MG63 (cell line): ENCODE measurements at regions not wholly inside any gene's neighbourhood (a gene's known extent, or its start where the extent isn't known, plus 50 kb on each side); places are given as distances from the start of the nearest gene placed in this dataset.

Source experiments
- DNase-seq: peaks from one replicate; pipeline ENCODE4 v3.0.0-alpha.2; 2020
- H3K27me3 ChIP-seq: fragments of 250-450 bp; sonication (Bioruptor Pico); 2 replicates; pipeline ENCODE4 v1.5.1; 2020; ENCODE audit warnings: mild to moderate bottlenecking, moderate library complexity
- H3K36me3 ChIP-seq: fragments of 250-450 bp; sonication (Bioruptor Pico); 2 replicates; pipeline ENCODE4 v1.5.1; 2020; ENCODE audit warnings: mild to moderate bottlenecking, moderate library complexity
- H3K4me3 ChIP-seq: fragments of 250-450 bp; sonication (Bioruptor Pico); 2 replicates; pipeline ENCODE4 v1.5.1; 2020; ENCODE audit warnings: mild to moderate bottlenecking, moderate library complexity
- H3K9me3 ChIP-seq: fragments of 250-450 bp; sonication (Bioruptor Pico); 2 replicates; pipeline ENCODE4 v1.5.1; 2020; ENCODE audit warnings: mild to moderate bottlenecking, moderate library complexity

DNA sequence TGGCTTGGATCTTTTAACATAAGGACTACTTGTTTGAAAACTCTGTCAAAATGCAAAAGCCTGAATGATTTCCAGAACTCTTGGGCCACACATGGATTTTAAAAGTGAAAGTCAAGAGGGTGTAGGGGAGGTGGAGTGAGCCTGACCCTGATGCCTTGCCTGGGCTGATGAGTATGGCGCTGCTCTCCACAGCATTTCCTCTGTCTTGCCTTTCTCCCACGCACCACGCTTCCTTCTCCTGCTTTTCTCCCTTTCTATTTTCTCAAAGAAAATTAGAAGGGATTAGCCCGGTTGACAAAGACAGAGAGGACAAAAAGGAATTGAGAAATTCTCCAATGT, 207.0 kb upstream of the CCDC68 start:
- H3K9me3 ChIP-seq = no peaks in the 10 kb centered on the region
- no peak overlapping the region for H3K4me3 ChIP-seq
- no peak for DNase-seq
- no peaks in the 10 kb centered on the region for H3K27me3 ChIP-seq
- H3K36me3 ChIP-seq = no peaks in the 10 kb centered on the region

GRCh38 chr18:55163550-55163949, 204.3 kb upstream of the CCDC68 start:
- Histone ChIP-seq H3K27me3 (no peaks in the 10 kb centered on the region), H3K36me3 (no peaks in the 10 kb centered on the region), H3K9me3 (no peaks in the 10 kb centered on the region), H3K4me3 (no peak overlapping the region)
- DNase-seq = no peak

DNA sequence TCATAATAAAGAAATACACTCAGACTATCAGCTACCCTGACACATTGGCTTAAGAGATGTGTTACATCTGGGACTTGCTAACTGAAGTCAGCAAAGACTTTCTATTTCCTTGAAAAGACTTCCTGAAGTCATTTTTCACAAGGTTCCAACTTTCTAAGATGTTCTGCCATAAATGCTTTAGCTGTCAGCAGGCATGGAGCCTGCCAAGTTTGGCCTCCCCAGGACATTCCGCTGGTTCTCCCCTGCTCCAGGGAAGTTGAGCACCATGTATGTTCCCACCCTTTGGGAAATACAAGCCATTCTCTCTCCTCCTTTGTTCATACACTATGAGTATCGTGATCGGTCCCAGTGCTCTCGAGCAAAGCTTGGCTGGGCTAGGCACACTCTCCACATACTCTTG, 202.7 kb upstream of the CCDC68 start:
- H3K4me3 ChIP-seq = no peak overlapping the region
- H3K9me3 ChIP-seq = no peaks in the 10 kb centered on the region
- no peaks in the 10 kb centered on the region for H3K36me3 ChIP-seq
- H3K27me3 ChIP-seq = no peaks in the 10 kb centered on the region
- DNase-seq = no peak

DNA sequence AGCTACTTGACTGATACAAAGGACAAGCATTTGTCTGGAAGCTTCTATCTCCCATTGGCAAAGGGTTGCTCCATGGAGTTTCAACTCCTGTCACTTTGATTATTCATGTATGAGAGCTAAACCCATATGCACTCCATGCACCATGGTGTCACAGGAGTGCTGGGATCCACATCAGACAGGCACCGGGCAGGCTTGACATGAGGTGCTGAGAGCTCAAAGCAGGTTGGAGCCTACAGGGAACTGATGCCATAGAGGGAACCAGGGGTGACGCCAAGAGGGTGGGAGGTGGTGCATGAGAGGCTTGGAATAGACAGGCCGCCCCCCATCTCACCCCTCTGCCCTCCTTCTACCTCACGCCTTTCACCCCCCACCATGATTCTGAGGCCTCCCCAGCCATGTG, 199.8 kb upstream of the CCDC68 start:
- Histone ChIP-seq H3K27me3 (no peaks in the 10 kb centered on the region), H3K4me3 (no peak overlapping the region), H3K9me3 (no peaks in the 10 kb centered on the region), H3K36me3 (no peaks in the 10 kb centered on the region)
- DNase-seq = no peak

DNA sequence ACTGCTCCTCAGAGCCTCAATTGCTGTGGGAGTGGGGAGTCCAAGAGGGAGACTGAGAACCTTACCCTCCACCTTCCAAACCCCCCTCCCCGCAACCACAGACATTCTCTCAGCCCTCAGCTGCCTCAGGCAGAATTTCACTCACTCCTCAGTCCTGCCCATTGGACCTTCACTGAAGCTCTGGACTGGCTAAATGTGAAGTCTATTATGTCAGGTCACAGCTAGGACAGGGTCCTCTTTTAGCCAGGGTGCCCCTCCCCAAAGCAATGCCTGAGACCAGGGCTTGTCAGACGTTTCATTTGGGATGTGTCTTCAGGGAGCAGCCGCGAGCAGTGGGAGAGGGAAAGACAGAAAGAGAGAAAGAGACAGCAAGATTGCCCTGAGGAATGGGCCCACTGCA, 199.3 kb upstream of the CCDC68 start:
- DNase-seq = no peak
- Histone ChIP-seq H3K27me3 (no peaks in the 10 kb centered on the region), H3K4me3 (no peak overlapping the region), H3K36me3 (no peaks in the 10 kb centered on the region), H3K9me3 (no peaks in the 10 kb centered on the region)

DNA sequence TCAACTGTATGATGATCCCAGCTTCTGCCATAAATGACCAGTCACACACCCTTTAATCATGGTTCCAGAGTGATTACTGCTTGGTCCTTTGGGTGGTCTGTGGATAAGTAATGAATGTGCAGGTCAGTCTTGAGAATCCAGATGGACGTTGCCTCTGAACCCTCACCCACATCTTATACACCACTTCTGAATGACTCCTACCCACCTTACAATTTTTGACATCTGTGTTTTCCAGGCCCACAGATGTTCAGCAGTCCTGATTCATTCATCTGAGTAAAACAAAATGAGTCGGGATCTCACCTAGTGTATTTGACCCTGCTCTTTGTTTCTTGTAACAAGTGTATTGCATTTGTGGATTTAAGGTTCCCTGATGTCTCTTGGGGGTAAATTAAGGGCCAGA, 194.1 kb upstream of the CCDC68 start:
- Histone ChIP-seq H3K9me3 (no peaks in the 10 kb centered on the region), H3K36me3 (no peaks in the 10 kb centered on the region), H3K27me3 (no peaks in the 10 kb centered on the region), H3K4me3 (no peak overlapping the region)
- DNase-seq = no peak

GRCh38 chr18:55152801-55153200, 193.5 kb upstream of the CCDC68 start:
- Histone ChIP-seq H3K9me3 (no peaks in the 10 kb centered on the region), H3K4me3 (no peak overlapping the region), H3K27me3 (no peaks in the 10 kb centered on the region), H3K36me3 (no peaks in the 10 kb centered on the region)
- DNase-seq = no peak

DNA sequence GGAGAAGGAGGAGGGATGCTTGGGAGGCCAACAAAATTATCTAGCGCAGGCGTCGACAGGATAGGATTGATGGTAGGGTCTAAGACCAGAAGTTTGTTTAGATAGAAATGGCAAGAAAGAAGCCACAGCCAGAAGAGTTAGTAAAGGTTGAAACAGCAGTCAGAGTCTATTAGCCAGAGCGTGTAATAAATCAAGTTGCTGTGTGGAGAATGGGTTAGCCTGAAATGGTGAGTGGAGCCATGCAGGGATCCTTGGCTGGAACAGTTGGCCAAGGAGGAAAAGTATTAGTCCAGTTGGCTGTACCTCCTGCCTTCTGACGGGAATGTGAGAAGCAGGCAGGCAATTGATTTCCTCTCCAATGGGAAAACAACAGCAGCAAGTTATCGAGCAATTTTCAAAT, 190.7 kb upstream of the CCDC68 start:
- H3K36me3 ChIP-seq = no peaks in the 10 kb centered on the region
- no peak overlapping the region for H3K4me3 ChIP-seq
- no peaks in the 10 kb centered on the region for H3K9me3 ChIP-seq
- H3K27me3 ChIP-seq = no peaks in the 10 kb centered on the region
- no peak for DNase-seq

DNA sequence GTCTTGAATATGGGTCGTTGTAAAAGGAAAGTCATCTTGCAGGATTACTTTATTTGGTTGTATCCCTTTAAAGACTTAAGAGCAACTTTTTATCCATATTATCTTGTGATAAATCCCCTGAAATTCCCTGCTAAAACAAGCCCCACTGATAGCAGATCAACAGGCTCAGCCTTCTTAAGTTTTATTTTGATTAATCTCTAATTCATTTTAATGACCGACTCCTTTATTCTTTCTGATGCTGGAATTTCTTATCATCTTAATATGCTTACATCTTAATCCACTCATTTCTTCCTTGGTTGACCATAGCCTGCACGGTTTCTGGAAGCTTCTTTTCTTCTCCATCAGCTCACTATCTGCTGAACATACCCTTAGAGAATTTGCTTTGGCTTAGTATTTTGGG, 188.5 kb upstream of the CCDC68 start:
- Histone ChIP-seq H3K4me3 (no peak overlapping the region), H3K9me3 (no peaks in the 10 kb centered on the region), H3K27me3 (no peaks in the 10 kb centered on the region), H3K36me3 (no peaks in the 10 kb centered on the region)
- no peak for DNase-seq

- H3K9me3 ChIP-seq = no peaks in the 10 kb centered on the region
Measured at GRCh38 chr18:55144193-55144930, 185.1 kb upstream of the CCDC68 start.

DNA sequence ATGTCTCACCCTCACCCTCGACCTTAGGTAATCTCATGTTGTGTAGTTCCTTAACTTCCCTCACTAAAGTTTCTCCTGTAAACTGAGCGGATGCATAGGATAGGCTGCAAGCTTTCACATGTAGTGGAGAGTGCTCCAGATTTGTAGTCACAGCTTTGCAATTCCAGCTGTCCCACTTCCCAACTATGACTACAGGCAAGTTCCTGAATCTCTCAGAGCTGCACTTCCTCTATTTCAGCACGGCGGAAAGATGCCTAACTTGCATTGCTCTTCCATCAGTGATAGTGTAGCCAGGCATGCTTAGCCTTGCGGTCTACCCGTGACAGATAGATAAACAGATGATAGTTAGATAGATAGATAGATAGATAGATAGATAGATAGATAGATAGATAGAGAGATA, 183.1 kb upstream of the CCDC68 start:
- Histone ChIP-seq H3K36me3 (no peaks in the 10 kb centered on the region), H3K9me3 (no peaks in the 10 kb centered on the region), H3K4me3 (no peak overlapping the region), H3K27me3 (no peaks in the 10 kb centered on the region)
- DNase-seq = no peak

More at GRCh38 chr18:55144193-55144930, 185.1 kb upstream of the CCDC68 start:
- no peak for DNase-seq
- H3K27me3 ChIP-seq = no peaks in the 10 kb centered on the region
- H3K36me3 ChIP-seq = no peaks in the 10 kb centered on the region
- H3K4me3 ChIP-seq = no peak overlapping the region

GRCh38 chr18:55141318-55141717, 182.1 kb upstream of the CCDC68 start:
- H3K4me3 ChIP-seq = no peak overlapping the region
- no peaks in the 10 kb centered on the region for H3K9me3 ChIP-seq
- peak; percentile 8 for DNase-seq
- no peaks in the 10 kb centered on the region for H3K36me3 ChIP-seq
- no peaks in the 10 kb centered on the region for H3K27me3 ChIP-seq

DNA sequence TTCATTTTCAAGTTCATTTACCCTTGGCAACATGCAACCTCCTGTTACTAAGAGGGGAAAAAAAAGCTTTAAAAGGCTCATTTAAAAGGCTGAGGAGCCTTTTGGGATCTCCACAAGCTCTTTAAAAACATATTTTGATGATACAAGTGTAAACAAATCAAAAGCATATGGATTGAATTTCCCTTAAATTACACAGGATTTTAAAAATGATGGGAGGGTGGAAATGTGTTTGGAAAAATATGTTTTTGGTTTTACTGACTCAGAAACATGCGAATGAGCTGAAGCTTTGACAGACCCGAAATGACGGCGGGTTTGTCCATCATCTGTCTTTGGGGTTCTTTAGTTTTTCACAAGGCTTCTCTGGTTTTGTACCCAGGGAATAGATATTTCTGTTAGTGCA, 180.6 kb upstream of the CCDC68 start:
- Histone ChIP-seq H3K27me3 (no peaks in the 10 kb centered on the region), H3K36me3 (no peaks in the 10 kb centered on the region), H3K9me3 (no peaks in the 10 kb centered on the region), H3K4me3 (no peak overlapping the region)
- no peak for DNase-seq

DNA sequence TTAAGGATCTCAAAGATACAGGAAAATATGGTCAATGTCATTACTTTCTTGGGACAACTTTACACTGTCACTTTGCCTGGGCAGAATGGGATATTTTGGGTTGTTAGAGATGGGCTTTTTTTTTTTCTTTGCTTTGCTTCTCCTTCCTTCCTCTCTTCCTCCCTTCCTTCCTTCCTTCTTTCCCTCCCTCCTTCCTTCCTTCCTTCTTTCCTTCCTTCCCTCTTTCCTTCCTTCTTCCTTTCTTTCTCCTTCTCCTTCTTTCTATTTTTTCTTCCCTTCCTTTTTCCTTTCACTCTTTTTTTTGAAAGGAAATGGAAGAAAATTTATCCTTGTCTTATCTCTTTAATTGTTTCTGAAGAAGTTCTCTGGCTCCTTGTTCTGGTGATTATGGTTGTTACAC, 180.0 kb upstream of the CCDC68 start:
- no peaks in the 10 kb centered on the region for H3K9me3 ChIP-seq
- no peak for DNase-seq
- no peak overlapping the region for H3K4me3 ChIP-seq
- H3K36me3 ChIP-seq = no peaks in the 10 kb centered on the region
- H3K27me3 ChIP-seq = no peaks in the 10 kb centered on the region

DNA sequence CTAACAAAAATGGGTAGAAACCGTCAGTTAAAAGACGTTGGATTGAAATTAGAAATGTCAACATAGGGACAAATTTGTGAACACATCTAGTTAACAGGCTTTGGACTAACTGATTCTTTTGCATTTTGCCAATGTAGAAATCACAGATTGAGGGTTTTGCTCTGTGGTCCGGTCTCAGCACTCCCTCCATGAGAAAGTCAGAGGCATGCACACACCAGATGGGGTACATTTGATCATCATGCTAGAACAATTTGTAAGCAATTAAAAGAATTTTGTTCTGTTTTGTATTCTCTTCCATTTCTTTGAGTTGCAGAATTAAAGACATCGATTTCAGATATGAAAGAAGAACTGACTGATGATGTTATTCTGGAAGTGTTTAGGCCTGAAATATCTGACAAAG, 179.1 kb upstream of the CCDC68 start:
- Histone ChIP-seq H3K9me3 (no peaks in the 10 kb centered on the region), H3K36me3 (no peaks in the 10 kb centered on the region), H3K4me3 (no peak overlapping the region), H3K27me3 (no peaks in the 10 kb centered on the region)
- DNase-seq = no peak

DNA sequence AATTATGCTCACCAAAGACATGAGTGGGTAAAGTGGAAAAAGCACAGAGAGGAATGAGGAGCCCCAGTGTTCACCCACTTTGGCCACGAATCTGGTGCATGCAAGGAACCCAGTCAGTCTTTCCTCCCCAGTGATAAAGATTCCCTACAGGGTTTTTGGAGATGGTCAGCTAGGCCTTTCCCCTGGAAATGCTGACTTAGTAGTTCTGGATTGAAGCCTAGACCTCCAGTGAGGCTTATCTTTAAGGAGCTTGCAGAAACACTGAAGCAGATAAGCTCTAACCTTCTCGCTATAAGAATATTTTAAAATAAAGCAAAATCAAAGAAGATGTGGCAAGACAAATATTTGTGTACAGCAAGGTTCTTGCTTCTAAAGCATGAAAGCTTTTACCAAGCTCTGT, 178.3 kb upstream of the CCDC68 start:
- Histone ChIP-seq H3K36me3 (no peaks in the 10 kb centered on the region), H3K4me3 (no peak overlapping the region), H3K9me3 (no peaks in the 10 kb centered on the region), H3K27me3 (no peaks in the 10 kb centered on the region)
- no peak for DNase-seq

- Histone ChIP-seq H3K9me3 (no peaks in the 10 kb centered on the region), H3K36me3 (no peaks in the 10 kb centered on the region)
- DNase-seq = no peak
Measured at GRCh38 chr18:55136864-55137263, 177.6 kb upstream of the CCDC68 start.

GRCh38 chr18:55136258-55136657, 177.0 kb upstream of the CCDC68 start:
- H3K4me3 ChIP-seq = no peak overlapping the region

More at GRCh38 chr18:55136864-55137263, 177.6 kb upstream of the CCDC68 start:
- no peaks in the 10 kb centered on the region for H3K27me3 ChIP-seq
- no peak overlapping the region for H3K4me3 ChIP-seq

GRCh38 chr18:55133378-55133777, 174.1 kb upstream of the CCDC68 start:
- no peak for DNase-seq
- no peaks in the 10 kb centered on the region for H3K36me3 ChIP-seq
- no peaks in the 10 kb centered on the region for H3K27me3 ChIP-seq

More at GRCh38 chr18:55136258-55136657, 177.0 kb upstream of the CCDC68 start:
- DNase-seq = no peak
- Histone ChIP-seq H3K9me3 (no peaks in the 10 kb centered on the region), H3K36me3 (no peaks in the 10 kb centered on the region), H3K27me3 (no peaks in the 10 kb centered on the region)

More at GRCh38 chr18:55133378-55133777, 174.1 kb upstream of the CCDC68 start:
- H3K9me3 ChIP-seq = no peaks in the 10 kb centered on the region
- no peak overlapping the region for H3K4me3 ChIP-seq
